ENCODE measurements at regions not wholly inside any gene's neighbourhood (a gene's known extent, or its start where the extent isn't known, plus 50 kb on each side); places are given as distances from the start of the nearest gene placed in this dataset.

GRCh38 chr12:93059288-93059687 lies 130.2 kb upstream of the EEA1 start:
- no peak for TF ChIP-seq CTCF (IDR thresholded peaks at IDR 0.05; ENCODE audit: control extremely low read depth in 1 of 3, insufficient read depth in 1 of 3, low read depth in 1 of 3, low read length in 3 of 3)
- no peak for TF ChIP-seq BRCA1 (IDR thresholded peaks at IDR 0.05; ENCODE audit: low read depth, low read length)
- no peak for TF ChIP-seq ATF2 (IDR thresholded peaks at IDR 0.05; ENCODE audit: low read length)
- no peak for TF ChIP-seq POLR2AphosphoS5 (IDR thresholded peaks at IDR 0.05; ENCODE audit: low read depth, low read length)
- TF ChIP-seq EZH2 (IDR thresholded peaks at IDR 0.05; ENCODE audit: low read depth, low read length, severe bottlenecking): no peak
- TF ChIP-seq POLR2A (IDR thresholded peaks at IDR 0.05; ENCODE audit: control extremely low read depth in 1 of 2, low read depth in 2 of 2, low read length in 2 of 2): no peak
- no peak for TF ChIP-seq SP2 (IDR thresholded peaks at IDR 0.05; ENCODE audit: low read length)
- TF ChIP-seq PHF8 (conservative IDR thresholded peaks at IDR 0.05; ENCODE audit: low read depth, low read length): no peak
- no peak for TF ChIP-seq TAF7 (optimal IDR thresholded peaks at IDR 0.05; ENCODE audit: borderline replicate concordance, low read depth, low read length)
- TF ChIP-seq POU5F1 (IDR thresholded peaks at IDR 0.05; ENCODE audit: low read depth, low read length): no peak
- no peak for TF ChIP-seq ASH2L (IDR thresholded peaks at IDR 0.05; ENCODE audit: low read length)
- TF ChIP-seq EP300 (IDR thresholded peaks at IDR 0.05; ENCODE audit: borderline replicate concordance in 1 of 2, low read depth in 2 of 2, low read length in 2 of 2): no peak
- no peak for TF ChIP-seq RFX5 (IDR thresholded peaks at IDR 0.05; ENCODE audit: borderline replicate concordance, low read depth, low read length)
- no peak for TF ChIP-seq KDM4A (IDR thresholded peaks at IDR 0.05; ENCODE audit: low read depth, low read length, severe bottlenecking)

Data from H1 (cell line).